Mucosa of gallbladder (tissue), 1 donor: ENCODE measurements at regions not wholly inside any gene's neighbourhood (a gene's known extent, or its start where the extent isn't known, plus 50 kb on each side); places are given as distances from the start of the nearest gene placed in this dataset.
A peak's percentile ranks its signal among the peaks of the same experiment; 100 is the strongest.

Source experiments
- DNase-seq: peaks from one replicate; pipeline ENCODE4 v3.0.0-alpha.2; 2020; ENCODE audit warnings: low spot score
- donor health status: DM: no; HTN: no; CAD: no.

GRCh38 chr10:131703941-131704340 lies 196.9 kb upstream of the PPP2R2D start:
- DNase-seq, result no peak

- DNase-seq, result no peak
Observed at GRCh38 chr10:131706476-131706875, 194.3 kb upstream of the PPP2R2D start.

- no peak for DNase-seq
Observed at GRCh38 chr10:131706952-131707351, 193.9 kb upstream of the PPP2R2D start.

- DNase-seq, result no peak
Observed at GRCh38 chr10:131708225-131708880, 192.5 kb upstream of the PPP2R2D start.

- no peak for DNase-seq
Observed at GRCh38 chr10:131710142-131710861, 190.5 kb upstream of the PPP2R2D start.

- no peak for DNase-seq
Observed at GRCh38 chr10:131722121-131722520, 178.7 kb upstream of the PPP2R2D start.

- no peak for DNase-seq
Observed at GRCh38 chr10:131722525-131723264, 178.1 kb upstream of the PPP2R2D start.

- no peak for DNase-seq
Observed at GRCh38 chr10:131723297-131724168, 177.3 kb upstream of the PPP2R2D start.

- DNase-seq, result no peak
Observed at GRCh38 chr10:131724169-131724545, 176.7 kb upstream of the PPP2R2D start.

GRCh38 chr10:131724891-131725580 lies 175.8 kb upstream of the PPP2R2D start:
- no peak for DNase-seq

- DNase-seq, result no peak
Observed at GRCh38 chr10:131725581-131726069, 175.2 kb upstream of the PPP2R2D start.

- DNase-seq, result peak; percentile 72
Observed at GRCh38 chr10:131726076-131726880, 174.5 kb upstream of the PPP2R2D start.

GRCh38 chr10:131726967-131727366 lies 173.8 kb upstream of the PPP2R2D start:
- DNase-seq, result no peak

GRCh38 chr10:131727560-131727959 lies 173.2 kb upstream of the PPP2R2D start:
- DNase-seq, result no peak

- DNase-seq, result no peak
Observed at GRCh38 chr10:131728286-131729228, 172.3 kb upstream of the PPP2R2D start.

- no peak for DNase-seq
Observed at GRCh38 chr10:131729361-131729760, 171.4 kb upstream of the PPP2R2D start.

GRCh38 chr10:131729938-131730660 lies 170.7 kb upstream of the PPP2R2D start:
- no peak for DNase-seq

GRCh38 chr10:131730771-131731497 lies 169.9 kb upstream of the PPP2R2D start:
- no peak for DNase-seq
